Breast epithelium (tissue), 4 donors: ENCODE measurements at regions not wholly inside any gene's neighbourhood (a gene's known extent, or its start where the extent isn't known, plus 50 kb on each side); places are given as distances from the start of the nearest gene placed in this dataset.
A peak's percentile ranks its signal among the peaks of the same experiment; 100 is the strongest.

Experiments
- DNase-seq, 2 donors: peaks; one replicate each; pipeline ENCODE4 v3.0.0-alpha.2; 2019; ENCODE audit warnings: low spot score in 2 of 2
- H3K27ac ChIP-seq, 2 donors: fragments of 200-600 bp; sonication (generic) in 1 of 2; one replicate each; pipeline ENCODE4 v1.5.1; 2016 to 2019; ENCODE audit warnings: mild to moderate bottlenecking in 1 of 2
- H3K27me3 ChIP-seq, 2 donors: fragments of 200-600 bp; sonication (generic) in 1 of 2; one replicate each; pipeline versions ENCODE4 v1.5.1 to v1.6.0; 2017 to 2019; ENCODE audit warnings: control low read depth in 1 of 2, mild to moderate bottlenecking in 1 of 2
- H3K36me3 ChIP-seq: fragments of 200-600 bp; one replicate; pipeline ENCODE4 v1.5.1; 2019
- H3K4me1 ChIP-seq, 2 donors: fragments of 200-600 bp; sonication (generic); one replicate each; pipeline ENCODE4 v1.5.1; 2016 to 2019; ENCODE audit warnings: control low read depth in 1 of 2
- H3K4me3 ChIP-seq, 3 donors: fragments of 200-600 bp; sonication (generic); 1 replicate in 2 of 3; 2 replicates in 1 of 3; pipeline ENCODE4 v1.5.1; 2016 to 2019; ENCODE audit warnings: mild to moderate bottlenecking in 3 of 3, moderate library complexity in 2 of 3
- H3K9me3 ChIP-seq, 2 donors: fragments of 200-600 bp; sonication (generic) in 1 of 2; one replicate each; pipeline ENCODE4 v1.5.1; 2016 to 2019; ENCODE audit warnings: control low read depth in 1 of 2
- POLR2A ChIP-seq: fragments of 450-650 bp; IDR thresholded peaks from one replicate; pipeline ENCODE4 v1.6.1; 2016; ENCODE audit warnings: antibody characterized with exemption, mild to moderate bottlenecking, moderate library complexity
- POLR2AphosphoS5 ChIP-seq, 3 donors: sonication (generic); formaldehyde crosslinking; IDR thresholded peaks; one replicate each; pipeline ENCODE4 v1.6.1; 2017; ENCODE audit warnings: antibody characterized with exemption in 3 of 3
- intact Hi-C: fragments of 100-400 bp; cut with DNase I; formaldehyde crosslinking; loops from one replicate; pipeline ENCODE4 v1.15.1; 2023; ENCODE audit warnings: low total_unique reads
- TF ChIP-seq, protein P1 (sequence below), 3 donors: fragments of 450-650 bp; IDR thresholded peaks; one replicate each; pipeline ENCODE4 v1.5.1; 2016 to 2017; ENCODE audit warnings: antibody characterized with exemption in 3 of 3, mild to moderate bottlenecking in 3 of 3, moderate library complexity in 3 of 3

GRCh38 chr20:48461091-48461734, 366.6 kb downstream of the PREX1 start:
- H3K4me3 ChIP-seq, result no peak overlapping the region
- TF ChIP-seq POLR2AphosphoS5 (IDR thresholded peaks at IDR 0.05) (no peak), POLR2A (no peak)
- TF ChIP-seq, protein P1, sequence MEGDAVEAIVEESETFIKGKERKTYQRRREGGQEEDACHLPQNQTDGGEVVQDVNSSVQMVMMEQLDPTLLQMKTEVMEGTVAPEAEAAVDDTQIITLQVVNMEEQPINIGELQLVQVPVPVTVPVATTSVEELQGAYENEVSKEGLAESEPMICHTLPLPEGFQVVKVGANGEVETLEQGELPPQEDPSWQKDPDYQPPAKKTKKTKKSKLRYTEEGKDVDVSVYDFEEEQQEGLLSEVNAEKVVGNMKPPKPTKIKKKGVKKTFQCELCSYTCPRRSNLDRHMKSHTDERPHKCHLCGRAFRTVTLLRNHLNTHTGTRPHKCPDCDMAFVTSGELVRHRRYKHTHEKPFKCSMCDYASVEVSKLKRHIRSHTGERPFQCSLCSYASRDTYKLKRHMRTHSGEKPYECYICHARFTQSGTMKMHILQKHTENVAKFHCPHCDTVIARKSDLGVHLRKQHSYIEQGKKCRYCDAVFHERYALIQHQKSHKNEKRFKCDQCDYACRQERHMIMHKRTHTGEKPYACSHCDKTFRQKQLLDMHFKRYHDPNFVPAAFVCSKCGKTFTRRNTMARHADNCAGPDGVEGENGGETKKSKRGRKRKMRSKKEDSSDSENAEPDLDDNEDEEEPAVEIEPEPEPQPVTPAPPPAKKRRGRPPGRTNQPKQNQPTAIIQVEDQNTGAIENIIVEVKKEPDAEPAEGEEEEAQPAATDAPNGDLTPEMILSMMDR (IDR thresholded peaks at IDR 0.05), result no peak

GRCh38 chr20:48460681-48461080, 367.1 kb downstream of the PREX1 start:
- H3K4me3 ChIP-seq, result no peak overlapping the region
- intact Hi-C loops, result no loop called here
- H3K27me3 ChIP-seq, result peaks cover 0 to 19% of the 10 kb centered on the region in 2 donors
- no peak overlapping the region for H3K27ac ChIP-seq
- peak in 1 of 2 donors; percentile 20 for DNase-seq
- TF ChIP-seq, protein P1 (IDR thresholded peaks at IDR 0.05), result no peak
- no peak for TF ChIP-seq POLR2AphosphoS5 (IDR thresholded peaks at IDR 0.05)
- TF ChIP-seq POLR2A, result no peak
- no peaks in the 10 kb centered on the region for H3K36me3 ChIP-seq
- no peaks in the 10 kb centered on the region for H3K4me1 ChIP-seq
- no peaks in the 10 kb centered on the region for H3K9me3 ChIP-seq

More at GRCh38 chr20:48461091-48461734, 366.6 kb downstream of the PREX1 start:
- DNase-seq, result peak in 1 of 2 donors; percentile 31
- Histone ChIP-seq H3K36me3 (no peaks in the 10 kb centered on the region), H3K27me3 (peaks cover 0 to 18% of the 10 kb centered on the region in 2 donors), H3K27ac (no peak overlapping the region), H3K4me1 (no peaks in the 10 kb centered on the region), H3K9me3 (no peaks in the 10 kb centered on the region)
- intact Hi-C loops, result no loop called here

DNA sequence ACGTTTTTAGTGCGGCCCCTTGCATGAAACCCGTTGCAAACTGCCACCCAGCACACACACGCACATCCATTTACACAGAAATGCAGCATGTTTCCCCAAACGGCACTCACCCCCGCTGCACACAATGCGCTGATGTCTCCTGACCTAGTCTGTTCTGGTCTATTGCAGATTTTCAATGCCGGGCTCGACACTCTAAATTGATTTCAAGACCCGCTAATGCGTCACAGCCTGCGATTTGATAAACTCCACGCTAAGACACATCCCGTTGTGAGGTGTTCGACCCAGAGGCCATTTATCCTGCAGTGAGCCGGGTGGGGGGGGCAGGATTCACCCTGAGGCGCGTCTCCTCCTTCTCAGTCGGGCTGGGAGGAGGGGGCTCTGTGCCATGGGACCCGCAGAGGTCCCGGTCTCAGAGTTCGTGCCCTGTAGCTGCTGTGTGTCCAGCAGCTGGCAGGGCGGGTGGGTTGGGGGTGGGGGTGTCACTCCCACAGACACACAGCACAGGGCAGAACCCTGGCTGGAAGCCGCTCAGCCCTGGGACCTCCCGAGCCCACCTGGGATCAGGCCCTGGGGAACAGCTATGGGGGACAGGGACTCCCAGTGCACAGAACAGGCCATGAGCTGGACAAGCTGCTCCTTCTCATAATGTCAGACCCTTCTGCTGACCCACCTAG, 367.9 kb downstream of the PREX1 start:
- DNase-seq, result peak in 1 of 2 donors; percentile 36
- TF ChIP-seq, protein P1 (IDR thresholded peaks at IDR 0.05), result no peak
- TF ChIP-seq POLR2A (no peak), POLR2AphosphoS5 (IDR thresholded peaks at IDR 0.05) (no peak)

DNA sequence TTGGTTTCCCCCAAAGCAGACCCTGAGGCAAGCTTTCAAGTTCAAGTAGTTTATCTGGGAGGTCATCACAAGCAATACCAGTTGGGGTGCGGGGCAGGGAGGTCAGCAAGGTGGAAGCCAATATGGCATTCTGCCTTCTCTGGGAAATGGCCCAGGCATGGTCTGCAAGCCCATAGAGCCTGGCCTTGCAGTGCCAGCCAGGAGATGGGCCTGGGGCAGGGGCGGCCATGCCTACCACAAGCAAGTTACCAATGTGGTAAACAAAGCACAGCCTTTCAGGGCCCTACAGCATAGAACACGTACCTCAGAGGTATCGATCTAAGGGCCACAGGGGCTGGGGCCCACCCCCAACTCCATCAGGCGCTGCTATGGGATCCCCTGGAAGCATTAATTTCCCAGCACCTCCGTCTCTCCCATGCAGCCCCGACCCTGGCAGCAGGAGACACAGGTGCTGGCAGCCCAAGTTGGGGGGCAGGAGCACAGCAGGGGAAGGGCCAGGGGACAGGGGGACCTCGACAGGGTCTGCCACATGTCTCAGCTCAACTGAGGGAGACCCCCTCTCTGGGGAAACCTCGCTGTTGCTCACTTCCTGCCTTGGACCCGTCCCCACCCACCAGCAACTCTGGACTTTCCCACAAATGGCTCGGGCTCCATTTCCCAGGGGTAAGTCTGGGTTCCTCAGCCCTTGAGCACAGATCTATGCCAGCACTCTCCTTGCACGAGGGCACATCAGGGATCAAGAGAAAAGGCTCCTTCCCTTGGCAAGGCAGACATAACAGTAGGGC, 369.0 kb downstream of the PREX1 start:
- intact Hi-C loops, result no loop called here
- peak in 1 of 2 donors; percentile 45 for DNase-seq
- H3K27ac ChIP-seq, result no peak overlapping the region
- H3K4me3 ChIP-seq, result no peak overlapping the region
- H3K4me1 ChIP-seq, result no peaks in the 10 kb centered on the region
- H3K9me3 ChIP-seq, result no peaks in the 10 kb centered on the region
- peaks cover 0 to 33% of the 10 kb centered on the region in 2 donors for H3K27me3 ChIP-seq
- TF ChIP-seq POLR2A (no peak), POLR2AphosphoS5 (IDR thresholded peaks at IDR 0.05) (no peak)
- TF ChIP-seq, protein P1 (IDR thresholded peaks at IDR 0.05), result no peak
- H3K36me3 ChIP-seq, result no peaks in the 10 kb centered on the region

More for the DNA sequence above, 367.9 kb downstream of the PREX1 start:
- Histone ChIP-seq H3K27ac (no peak overlapping the region), H3K27me3 (peaks cover 0 to 23% of the 10 kb centered on the region in 2 donors), H3K4me1 (no peaks in the 10 kb centered on the region), H3K36me3 (no peaks in the 10 kb centered on the region), H3K9me3 (no peaks in the 10 kb centered on the region), H3K4me3 (no peak overlapping the region)
- intact Hi-C loops, result no loop called here
